RWPE2 (cell line): ENCODE measurements at regions not wholly inside any gene's neighbourhood (a gene's known extent, or its start where the extent isn't known, plus 50 kb on each side); places are given as distances from the start of the nearest gene placed in this dataset.
"Not testable (repeated sequence)": the region's sequence is repeated elsewhere in the genome, so short reads cannot be mapped to it uniquely, and the experiment has no call there.

Experiments
- ATAC-seq: fragments of 200-7000 bp; cut with Tn5 transposase; 3 replicates; pipeline ENCODE4 v1.9.1; 2021; ENCODE audit warnings: low read depth
- DNase-seq: peaks from one replicate; pipeline ENCODE4 v3.0.0-alpha.2; 2020; ENCODE audit warnings: low spot score
- H3K27ac ChIP-seq: fragments of 450-650 bp; 2 replicates; pipeline ENCODE4 v1.5.1; 2017; ENCODE audit warnings: mild to moderate bottlenecking; ENCODE audit not compliant: poor library complexity, severe bottlenecking
- H3K27me3 ChIP-seq: fragments of 250-450 bp; sonication (Bioruptor Pico); 2 replicates; pipeline ENCODE4 v1.5.1; 2021; ENCODE audit warnings: mild to moderate bottlenecking, moderate library complexity; ENCODE audit not compliant: insufficient read depth, poor library complexity, severe bottlenecking
- H3K36me3 ChIP-seq: fragments of 250-450 bp; sonication (Bioruptor Pico); 2 replicates; pipeline ENCODE4 v1.5.1; 2020; ENCODE audit warnings: low read depth, mild to moderate bottlenecking, moderate library complexity
- H3K4me1 ChIP-seq: fragments of 250-450 bp; sonication (Bioruptor Pico); 2 replicates; pipeline ENCODE4 v1.5.1; 2021; ENCODE audit warnings: mild to moderate bottlenecking, moderate library complexity; ENCODE audit not compliant: insufficient read depth, poor library complexity, severe bottlenecking
- H3K4me3 ChIP-seq: fragments of 250-450 bp; sonication (Bioruptor Pico); 2 replicates; pipeline ENCODE4 v1.5.1; 2021; ENCODE audit warnings: mild to moderate bottlenecking, moderate library complexity; ENCODE audit not compliant: severe bottlenecking
- H3K9me3 ChIP-seq: fragments of 250-450 bp; sonication (Bioruptor Pico); 2 replicates; pipeline ENCODE4 v1.5.1; 2021; ENCODE audit warnings: mild to moderate bottlenecking, moderate library complexity; ENCODE audit not compliant: severe bottlenecking
- CTCF ChIP-seq: fragments of 450-650 bp; IDR thresholded peaks from one replicate; pipeline ENCODE4 v1.5.1; 2017; ENCODE audit warnings: mild to moderate bottlenecking, moderate library complexity; ENCODE audit not compliant: poor library complexity, severe bottlenecking

DNA sequence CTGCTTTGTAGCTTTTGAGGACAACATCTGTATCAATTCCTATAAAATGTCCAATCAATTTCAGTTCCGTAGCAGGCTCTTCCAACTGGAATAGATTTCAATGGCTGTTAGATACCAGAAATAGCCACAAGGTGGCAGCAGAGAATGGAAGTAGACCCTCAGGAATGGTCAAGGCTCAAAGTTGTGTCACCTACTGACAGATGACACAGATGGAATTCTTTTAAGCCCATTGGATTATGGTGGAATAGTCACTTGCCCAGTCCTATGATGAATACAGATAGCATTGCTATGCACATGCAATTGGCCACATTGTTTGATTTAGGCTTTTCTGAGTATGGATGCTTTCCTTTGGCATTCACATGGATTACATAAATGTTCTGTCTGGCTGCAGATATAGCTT lies 130.4 kb upstream of the RADX start:
- H3K27ac ChIP-seq = no peak overlapping the region
- no peaks in the 10 kb centered on the region for H3K9me3 ChIP-seq
- ATAC-seq (peak; percentile 35; the same call in 1 of the 3 replicates), DNase-seq (no peak)
- H3K4me3 ChIP-seq = no peak overlapping the region
- TF ChIP-seq CTCF = peak; percentile 57
- no peaks in the 10 kb centered on the region for H3K4me1 ChIP-seq
- H3K36me3 ChIP-seq = no peaks in the 10 kb centered on the region
- H3K27me3 ChIP-seq = no peaks in the 10 kb centered on the region

DNA sequence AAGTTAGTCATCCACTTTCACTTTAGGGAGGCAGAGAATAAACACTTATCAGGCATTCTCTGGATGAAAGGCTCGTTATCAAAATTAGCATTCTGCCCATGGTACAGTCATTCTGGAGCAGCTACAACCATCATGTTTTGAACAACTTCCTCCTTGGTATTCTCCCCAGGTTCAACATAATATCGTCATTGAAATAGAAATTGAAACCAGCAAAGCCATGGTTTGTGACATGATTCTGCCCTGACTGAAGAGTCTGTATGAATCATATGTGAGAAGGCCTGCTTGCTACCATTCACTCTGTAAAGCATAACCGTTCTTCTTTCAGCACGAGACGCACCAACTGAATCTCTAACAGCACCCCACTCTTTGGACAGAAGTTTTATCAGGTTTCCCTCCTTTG lies 127.5 kb upstream of the RADX start:
- ATAC-seq = no peak
- H3K4me3 ChIP-seq = no peak overlapping the region
- H3K4me1 ChIP-seq = no peaks in the 10 kb centered on the region
- H3K9me3 ChIP-seq = no peaks in the 10 kb centered on the region
- DNase-seq = no peak
- no peaks in the 10 kb centered on the region for H3K36me3 ChIP-seq
- no peaks in the 10 kb centered on the region for H3K27me3 ChIP-seq
- TF ChIP-seq CTCF = no peak
- H3K27ac ChIP-seq = no peak overlapping the region

DNA sequence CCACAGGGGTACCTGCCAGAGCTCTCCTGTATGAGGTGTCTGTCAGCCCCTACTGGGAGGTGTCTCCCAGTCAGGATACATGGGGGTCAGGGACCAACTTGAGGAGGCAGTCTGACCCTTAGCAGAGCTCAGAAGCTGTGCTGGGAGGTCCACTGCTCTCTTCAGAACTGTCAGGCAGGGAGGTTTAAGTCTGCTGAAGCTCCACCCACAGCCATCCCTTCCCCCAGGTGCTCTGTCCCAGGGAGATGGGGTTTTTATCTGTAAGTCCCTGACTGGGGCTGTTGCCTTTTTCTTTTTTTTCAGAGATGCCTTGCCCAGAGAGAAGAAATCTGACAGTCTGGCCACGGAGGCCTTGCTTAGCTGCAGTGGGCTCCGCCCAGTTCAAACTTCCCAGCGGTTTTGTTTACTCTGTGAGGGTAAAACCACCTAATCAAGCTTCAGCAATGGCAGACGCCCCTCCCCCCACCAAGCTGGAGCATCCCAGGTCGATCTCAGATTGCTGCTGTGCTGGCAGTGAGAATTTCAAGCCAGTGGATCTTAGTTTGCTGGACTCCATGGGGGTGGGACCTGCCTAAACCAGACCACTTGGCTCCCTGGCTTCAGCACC lies 118.5 kb upstream of the RADX start:
- H3K9me3 ChIP-seq, ATAC-seq, DNase-seq, H3K27me3 ChIP-seq, H3K27ac ChIP-seq, H3K36me3 ChIP-seq, H3K4me3 ChIP-seq, H3K4me1 ChIP-seq: not testable (repeated sequence)

- Histone ChIP-seq H3K4me3 (no peak overlapping the region), H3K9me3 (no peaks in the 10 kb centered on the region), H3K36me3 (no peaks in the 10 kb centered on the region), H3K27me3 (no peaks in the 10 kb centered on the region), H3K27ac (no peak overlapping the region), H3K4me1 (no peaks in the 10 kb centered on the region)
- DNase-seq (no peak), ATAC-seq (no peak)
- TF ChIP-seq CTCF = no peak
Observed at GRCh38 chrX:106499473-106499872, 112.3 kb upstream of the RADX start.

GRCh38 chrX:106510713-106511403 lies 100.9 kb upstream of the RADX start:
- Histone ChIP-seq H3K4me1 (no peaks in the 10 kb centered on the region), H3K9me3 (no peaks in the 10 kb centered on the region), H3K4me3 (no peak overlapping the region), H3K27me3 (no peaks in the 10 kb centered on the region), H3K36me3 (no peaks in the 10 kb centered on the region), H3K27ac (no peak overlapping the region)
- no peak for TF ChIP-seq CTCF
- DNase-seq (no peak), ATAC-seq (no peak)
